H9 (cell line): ENCODE measurements at regions not wholly inside any gene's neighbourhood (a gene's known extent, or its start where the extent isn't known, plus 50 kb on each side); places are given as distances from the start of the nearest gene placed in this dataset.

Experiments used
- DNase-seq: peaks from one replicate; pipeline ENCODE4 v3.0.0-alpha.2; 2017
- H2AFZ ChIP-seq: one replicate; pipeline ENCODE4 v1.6.1; 2013; ENCODE audit warnings: mild to moderate bottlenecking, low read length, control low read depth, moderate library complexity
- H2AK5ac ChIP-seq: 2 replicates; pipeline ENCODE4 v1.6.1; 2013; ENCODE audit warnings: low read length, control low read depth, mixed read lengths; ENCODE audit not compliant: insufficient read length
- H2BK120ac ChIP-seq: one replicate; pipeline ENCODE4 v1.6.1; 2013; ENCODE audit warnings: low read depth, mild to moderate bottlenecking, low read length, control low read depth, inconsistent platforms; ENCODE audit not compliant: poor library complexity, severe bottlenecking
- H2BK12ac ChIP-seq: 2 replicates; pipeline ENCODE4 v1.6.1; 2013; ENCODE audit warnings: low read length, control low read depth, mixed read lengths, low read depth; ENCODE audit not compliant: insufficient read length
- H2BK15ac ChIP-seq: 2 replicates; pipeline ENCODE4 v1.6.1; 2013; ENCODE audit warnings: low read depth, low read length, control low read depth
- H2BK20ac ChIP-seq: one replicate; pipeline ENCODE4 v1.6.1; 2013; ENCODE audit warnings: low read depth, mild to moderate bottlenecking, low read length, control low read depth, inconsistent platforms; ENCODE audit not compliant: poor library complexity, severe bottlenecking
- H2BK5ac ChIP-seq: 2 replicates; pipeline ENCODE4 v1.6.1; 2013; ENCODE audit warnings: low read length, control low read depth, mixed read lengths; ENCODE audit not compliant: insufficient read length
- H3K14ac ChIP-seq: 2 replicates; pipeline ENCODE4 v1.6.1; 2013; ENCODE audit warnings: low read length, control low read depth; ENCODE audit not compliant: insufficient read depth
- H3K18ac ChIP-seq: 2 replicates; pipeline ENCODE4 v1.6.1; 2013; ENCODE audit warnings: low read depth, mild to moderate bottlenecking, mixed read lengths, low read length, control low read depth; ENCODE audit not compliant: insufficient read length
- H3K23ac ChIP-seq: 2 replicates; pipeline ENCODE4 v1.6.1; 2013; ENCODE audit warnings: low read length, control low read depth, mixed read lengths, low read depth; ENCODE audit not compliant: insufficient read length
- H3K23me2 ChIP-seq: 2 replicates; pipeline ENCODE4 v1.6.1; 2013; ENCODE audit warnings: low read depth, mild to moderate bottlenecking, mixed read lengths, low read length, control low read depth; ENCODE audit not compliant: insufficient read length, poor library complexity, severe bottlenecking
- H3K27ac ChIP-seq: 2 replicates; pipeline ENCODE4 v1.5.1; 2013; ENCODE audit warnings: low read length, control low read depth, mixed read lengths, low read depth; ENCODE audit not compliant: insufficient read length
- H3K27me3 ChIP-seq: 2 replicates; pipeline ENCODE4 v1.6.1; 2013; ENCODE audit warnings: low read length, control low read depth, inconsistent platforms; ENCODE audit not compliant: insufficient read depth
- H3K4ac ChIP-seq: 2 replicates; pipeline ENCODE4 v1.6.1; 2013; ENCODE audit warnings: low read depth, mild to moderate bottlenecking, control low read depth, inconsistent platforms, low read length, moderate library complexity
- H3K4me1 ChIP-seq: 2 replicates; pipeline ENCODE4 v1.6.1; 2013; ENCODE audit warnings: low read length, control low read depth, inconsistent platforms; ENCODE audit not compliant: insufficient read depth
- H3K4me2 ChIP-seq: 2 replicates; pipeline ENCODE4 v1.6.1; 2013; ENCODE audit warnings: low read length, control low read depth, mixed read lengths; ENCODE audit not compliant: insufficient read length, insufficient read depth
- H3K56ac ChIP-seq: 2 replicates; pipeline ENCODE4 v1.6.1; 2013; ENCODE audit warnings: low read depth, mild to moderate bottlenecking, mixed read lengths, low read length, control low read depth; ENCODE audit not compliant: insufficient read length
- H3K79me1 ChIP-seq: 2 replicates; pipeline ENCODE4 v1.6.1; 2013; ENCODE audit warnings: low read depth, mild to moderate bottlenecking, moderate library complexity, low read length, control low read depth, inconsistent platforms; ENCODE audit not compliant: insufficient read depth, poor library complexity, severe bottlenecking
- H3K79me2 ChIP-seq: 2 replicates; pipeline ENCODE4 v1.6.1; 2013; ENCODE audit warnings: low read length, control low read depth, inconsistent platforms; ENCODE audit not compliant: insufficient read depth
- H3K9ac ChIP-seq: 2 replicates; pipeline ENCODE4 v1.6.1; 2013; ENCODE audit warnings: low read length, control low read depth, mixed read lengths; ENCODE audit not compliant: insufficient read length; ENCODE audit errors: extremely low read depth
- H3K9me3 ChIP-seq: one replicate; pipeline ENCODE4 v1.6.1; 2013; ENCODE audit warnings: low read depth, low read length, inconsistent platforms; ENCODE audit not compliant: control insufficient read depth
- H3T11ph ChIP-seq: one replicate; pipeline ENCODE4 v1.6.1; 2013; ENCODE audit warnings: mild to moderate bottlenecking, low read length, control low read depth, inconsistent platforms
- H4K20me1 ChIP-seq: one replicate; pipeline ENCODE4 v1.6.1; 2013; ENCODE audit not compliant: control insufficient read depth, insufficient read length, insufficient read depth
- H4K5ac ChIP-seq: 2 replicates; pipeline ENCODE4 v1.6.1; 2013; ENCODE audit warnings: low read depth, mild to moderate bottlenecking, mixed read lengths, low read length, control low read depth; ENCODE audit not compliant: insufficient read length
- H4K8ac ChIP-seq: replicated peaks from 2 replicates; pipeline ENCODE4 v1.6.1; 2013; ENCODE audit warnings: low read length, control low read depth, mixed read lengths, low read depth; ENCODE audit not compliant: insufficient read length
- H4K91ac ChIP-seq: 2 replicates; pipeline ENCODE4 v1.6.1; 2013; ENCODE audit warnings: low read depth, mild to moderate bottlenecking, moderate library complexity, mixed read lengths, low read length, control low read depth; ENCODE audit not compliant: insufficient read length
- H3K27ac Mint-ChIP-seq, 3 experiments: 2 replicates in 2 of 3; 3 replicates in 1 of 3; pipeline ENCODE4 v1.8.0; 2020 to 2021; ENCODE audit warnings: mixed read lengths in 3 of 3, mild to moderate bottlenecking in 1 of 3, moderate library complexity in 1 of 3
- H3K27me3 Mint-ChIP-seq: 2 replicates; pipeline ENCODE4 v1.8.0; 2021; ENCODE audit warnings: low read depth, mild to moderate bottlenecking, moderate library complexity, mixed read lengths
- H3K36me3 Mint-ChIP-seq, 3 experiments: 2 replicates in 2 of 3; 3 replicates in 1 of 3; pipeline ENCODE4 v1.8.0; 2020 to 2021; ENCODE audit warnings: low read depth in 3 of 3, mixed read lengths in 3 of 3; ENCODE audit not compliant: insufficient read depth in 1 of 3
- H3K4me1 Mint-ChIP-seq, 2 experiments: 2 replicates each; pipeline ENCODE4 v1.8.0; 2020; ENCODE audit warnings: mixed read lengths in 2 of 2
- H3K4me3 Mint-ChIP-seq, 2 experiments: 2 replicates in 1 of 2; 3 replicates in 1 of 2; pipeline ENCODE4 v1.8.0; 2020 to 2021; ENCODE audit warnings: mild to moderate bottlenecking in 2 of 2, mixed read lengths in 2 of 2, moderate library complexity in 1 of 2
- H3K9me3 Mint-ChIP-seq, 2 experiments: 2 replicates in 1 of 2; 3 replicates in 1 of 2; pipeline ENCODE4 v1.8.0; 2020; ENCODE audit warnings: mild to moderate bottlenecking in 2 of 2, mixed read lengths in 2 of 2, moderate library complexity in 1 of 2
- CTCF ChIP-seq: fragments of 200-600 bp; sonication (generic); conservative IDR thresholded peaks from 3 replicates; pipeline ENCODE4 v1.8.0; 2021; ENCODE audit warnings: antibody characterized with exemption, mild to moderate bottlenecking
- WGBS: extraction: QIAGEN DNeasy Blood & Tissue Kit; methylation state at CpG from one replicate; pipeline ENCODE4 v1.1.7; 2013; ENCODE audit warnings: missing lambda C conversion rate, low lambda C conversion rate, mixed read lengths; ENCODE audit not compliant: insufficient read length; ENCODE audit errors: extremely low coverage; 5-methylcytosine and 5-hydroxymethylcytosine counted together

GRCh38 chr6:3939368-3939958 lies 90.3 kb downstream of the FAM50B start:
- no CpG with 5 or more reads among the region's 7 CpGs for WGBS
- H3K14ac ChIP-seq = no peak overlapping the region
- H2AFZ ChIP-seq = no peak overlapping the region
- H4K5ac ChIP-seq = no peak overlapping the region
- no peak overlapping the region for H3K18ac ChIP-seq
- H4K20me1 ChIP-seq = no peaks in the 10 kb centered on the region
- no peak overlapping the region for H2BK120ac ChIP-seq
- no peak overlapping the region for H4K8ac ChIP-seq
- no peak for TF ChIP-seq CTCF
- H3K4me1 ChIP-seq = no peaks in the 10 kb centered on the region
- H3K79me2 ChIP-seq = no peaks in the 10 kb centered on the region
- H3K4me3 Mint-ChIP-seq = no peak overlapping the region
- no peak overlapping the region for H2BK5ac ChIP-seq
- no peaks in the 10 kb centered on the region for H3K36me3 Mint-ChIP-seq
- no peak overlapping the region for H3K4ac ChIP-seq
- H3K4me2 ChIP-seq = no peak overlapping the region
- H3K9ac ChIP-seq = no peak overlapping the region
- no peaks in the 10 kb centered on the region for H3K79me1 ChIP-seq
- no peaks in the 10 kb centered on the region for H3K27me3 ChIP-seq
- no peaks in the 10 kb centered on the region for H3K23me2 ChIP-seq
- H2AK5ac ChIP-seq = no peak overlapping the region
- H3K27ac Mint-ChIP-seq = no peak overlapping the region
- no peak overlapping the region; the same call in 1 of the 2 replicates for H2BK15ac ChIP-seq
- H3K23ac ChIP-seq = no peak overlapping the region
- H3K4me1 Mint-ChIP-seq = peaks cover 10 to 11% of the 10 kb centered on the region in 2 experiments
- H3K27ac ChIP-seq = no peak overlapping the region
- no peak overlapping the region for H2BK20ac ChIP-seq
- no peaks in the 10 kb centered on the region for H3K9me3 ChIP-seq
- no peak overlapping the region for H3K56ac ChIP-seq
- no peak overlapping the region for H4K91ac ChIP-seq
- no peak overlapping the region for H3T11ph ChIP-seq
- DNase-seq = no peak
- H3K27me3 Mint-ChIP-seq = peaks cover 2% of the 10 kb centered on the region; the same call in 1 of the 2 replicates
- no peak overlapping the region for H2BK12ac ChIP-seq
- no peaks in the 10 kb centered on the region for H3K9me3 Mint-ChIP-seq
